ENCODE measurements at regions not wholly inside any gene's neighbourhood (a gene's known extent, or its start where the extent isn't known, plus 50 kb on each side); places are given as distances from the start of the nearest gene placed in this dataset.

GRCh38 chr7:85564861-85565260 lies 378.0 kb upstream of the SEMA3D start:
- Histone ChIP-seq H3K27me3 (ENCODE audit: insufficient read depth, insufficient read length) (no peaks in the 10 kb centered on the region), H3K9ac (ENCODE audit: insufficient read length, low read depth) (no peak overlapping the region), H3K9me3 (ENCODE audit: insufficient read depth, low read length) (no peaks in the 10 kb centered on the region), H3K4me1 (ENCODE audit: insufficient read depth, insufficient read length) (no peaks in the 10 kb centered on the region), H3K4me3 (ENCODE audit: insufficient read length, low read depth) (no peak overlapping the region), H3K36me3 (ENCODE audit: insufficient read depth, insufficient read length, low read length) (no peaks in the 10 kb centered on the region)
- DNase-seq (ENCODE audit: low read depth, low spot score) = no peak
- TF ChIP-seq SUZ12 (IDR thresholded peaks at IDR 0.05; ENCODE audit: extremely low read depth, insufficient read depth, insufficient read length) (no peak), YY1 (IDR thresholded peaks at IDR 0.05; ENCODE audit: insufficient read depth, insufficient read length) (no peak), ZNF274 (IDR thresholded peaks at IDR 0.05; ENCODE audit: low read depth, low read length) (no peak)

DNA sequence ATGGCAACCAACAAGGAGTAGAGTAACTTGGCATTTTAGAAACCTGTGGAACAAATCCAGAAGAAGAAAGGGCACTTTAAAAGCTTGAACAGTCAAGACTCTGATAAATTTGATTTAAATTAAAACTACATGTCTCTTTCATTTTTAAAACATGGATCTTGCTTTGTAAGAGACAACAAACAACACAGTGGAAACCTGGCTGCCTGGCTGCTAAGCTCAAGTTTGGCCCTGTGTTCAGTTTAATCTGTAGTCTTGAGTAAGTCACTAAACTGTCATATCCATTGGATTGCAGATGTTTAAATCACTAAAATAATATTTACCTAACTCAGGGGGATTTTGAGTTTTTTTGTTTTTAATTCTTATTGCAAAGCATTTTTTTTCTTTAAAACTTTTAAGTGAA lies 374.9 kb upstream of the SEMA3D start:
- H3K9ac ChIP-seq (ENCODE audit: insufficient read length, low read depth) = no peak overlapping the region
- H3K4me3 ChIP-seq (ENCODE audit: insufficient read length, low read depth) = no peak overlapping the region
- no peaks in the 10 kb centered on the region for H3K4me1 ChIP-seq (ENCODE audit: insufficient read depth, insufficient read length)
- H3K36me3 ChIP-seq (ENCODE audit: insufficient read depth, insufficient read length, low read length) = no peaks in the 10 kb centered on the region
- H3K9me3 ChIP-seq (ENCODE audit: insufficient read depth, low read length) = no peaks in the 10 kb centered on the region
- H3K27me3 ChIP-seq (ENCODE audit: insufficient read depth, insufficient read length) = no peaks in the 10 kb centered on the region
- TF ChIP-seq SUZ12 (IDR thresholded peaks at IDR 0.05; ENCODE audit: extremely low read depth, insufficient read depth, insufficient read length) = no peak
- no peak for TF ChIP-seq ZNF274 (IDR thresholded peaks at IDR 0.05; ENCODE audit: low read depth, low read length)
- no peak for TF ChIP-seq YY1 (IDR thresholded peaks at IDR 0.05; ENCODE audit: insufficient read depth, insufficient read length)
- no peak for DNase-seq (ENCODE audit: low read depth, low spot score)

DNA sequence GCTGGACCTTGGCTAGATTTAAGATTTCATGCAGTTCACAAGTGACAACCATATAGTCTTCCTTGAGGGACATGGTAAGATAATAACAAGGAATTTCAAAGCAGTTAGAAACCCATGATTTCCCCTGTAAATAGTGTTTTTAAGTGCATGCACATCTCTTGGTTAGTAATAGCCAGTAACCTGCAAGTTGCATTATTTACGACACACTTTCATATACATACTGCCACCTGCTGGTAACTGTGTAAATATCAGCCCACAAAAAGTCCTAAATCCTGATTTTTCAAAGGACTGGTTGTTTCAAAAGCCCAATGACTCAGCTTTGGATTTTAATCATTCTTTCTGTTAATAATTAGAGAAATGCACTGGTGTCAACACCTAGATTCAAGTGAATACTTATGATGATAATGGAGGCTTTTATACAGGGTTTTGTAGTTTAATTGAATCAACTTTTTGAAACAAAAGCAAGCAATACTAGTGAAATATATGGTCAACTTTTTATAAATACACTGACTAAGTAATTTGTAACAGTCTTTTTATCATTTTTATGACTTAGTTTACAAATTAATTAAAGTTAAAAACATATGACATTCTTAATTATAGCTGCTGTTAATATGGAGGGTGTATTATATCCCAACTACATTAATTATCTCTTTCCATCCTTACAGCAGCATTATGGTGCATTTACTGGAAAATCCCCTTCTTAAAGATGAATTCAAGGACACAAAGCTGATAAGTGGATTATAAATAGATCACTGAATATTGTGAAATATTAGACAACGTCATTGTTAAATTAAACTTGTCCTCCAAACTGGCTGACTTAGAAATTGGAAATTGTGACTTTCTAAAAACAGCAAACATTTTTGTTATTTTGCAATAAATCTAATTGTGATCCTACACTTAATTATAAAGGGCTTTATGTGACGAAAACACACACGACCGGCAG lies 367.7 kb upstream of the SEMA3D start:
- Histone ChIP-seq H3K4me1 (ENCODE audit: insufficient read depth, insufficient read length) (no peaks in the 10 kb centered on the region), H3K4me3 (ENCODE audit: insufficient read length, low read depth) (no peak overlapping the region), H3K9me3 (ENCODE audit: insufficient read depth, low read length) (no peaks in the 10 kb centered on the region), H3K27me3 (ENCODE audit: insufficient read depth, insufficient read length) (no peaks in the 10 kb centered on the region), H3K36me3 (ENCODE audit: insufficient read depth, insufficient read length, low read length) (no peaks in the 10 kb centered on the region), H3K9ac (ENCODE audit: insufficient read length, low read depth) (no peak overlapping the region)
- peak; percentile 33 for DNase-seq (ENCODE audit: low read depth, low spot score)
- TF ChIP-seq ZNF274 (IDR thresholded peaks at IDR 0.05; ENCODE audit: low read depth, low read length) (no peak), SUZ12 (IDR thresholded peaks at IDR 0.05; ENCODE audit: extremely low read depth, insufficient read depth, insufficient read length) (no peak), YY1 (IDR thresholded peaks at IDR 0.05; ENCODE audit: insufficient read depth, insufficient read length) (no peak)

DNA sequence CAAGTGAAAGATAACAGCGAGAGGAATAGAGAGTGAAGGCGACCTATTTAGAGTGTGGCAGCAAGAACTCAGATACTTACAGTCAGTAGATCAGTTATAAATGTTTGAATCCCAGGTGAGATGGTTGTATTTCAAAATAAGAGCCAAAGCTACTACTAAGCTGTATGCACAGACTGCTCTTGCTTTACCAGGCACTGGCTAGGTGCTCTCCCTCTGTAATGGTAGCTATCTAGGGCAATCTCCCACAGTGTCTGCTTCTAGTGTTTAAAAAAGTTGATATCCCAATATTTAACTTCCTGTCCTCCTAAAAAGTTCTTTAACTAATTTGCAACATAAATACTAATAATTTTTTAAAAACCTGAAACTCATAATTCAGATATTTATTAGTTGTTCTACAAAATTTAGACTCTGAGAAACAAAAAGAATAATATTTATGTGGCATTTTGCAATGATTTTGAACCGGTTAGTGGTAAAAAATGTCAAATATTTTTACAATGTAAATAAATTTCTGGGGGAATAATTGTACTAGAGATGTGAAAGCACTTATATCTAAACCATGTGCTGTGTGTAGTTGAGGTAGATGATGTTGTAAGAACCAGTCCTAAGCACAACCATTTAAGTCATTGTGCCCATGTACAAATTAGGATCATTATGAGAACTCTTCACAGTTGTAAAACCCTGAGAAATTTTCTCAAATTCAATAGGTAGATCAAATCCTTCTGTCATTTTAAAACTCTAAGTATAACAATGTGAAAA lies 349.3 kb upstream of the SEMA3D start:
- Histone ChIP-seq H3K27me3 (ENCODE audit: insufficient read depth, insufficient read length) (no peaks in the 10 kb centered on the region), H3K36me3 (ENCODE audit: insufficient read depth, insufficient read length, low read length) (no peaks in the 10 kb centered on the region), H3K4me1 (ENCODE audit: insufficient read depth, insufficient read length) (no peaks in the 10 kb centered on the region), H3K4me3 (ENCODE audit: insufficient read length, low read depth) (no peak overlapping the region), H3K9ac (ENCODE audit: insufficient read length, low read depth) (no peak overlapping the region), H3K9me3 (ENCODE audit: insufficient read depth, low read length) (no peaks in the 10 kb centered on the region)
- DNase-seq (ENCODE audit: low read depth, low spot score) = no peak
- TF ChIP-seq YY1 (IDR thresholded peaks at IDR 0.05; ENCODE audit: insufficient read depth, insufficient read length) (no peak), ZNF274 (IDR thresholded peaks at IDR 0.05; ENCODE audit: low read depth, low read length) (no peak), SUZ12 (IDR thresholded peaks at IDR 0.05; ENCODE audit: extremely low read depth, insufficient read depth, insufficient read length) (no peak)

DNA sequence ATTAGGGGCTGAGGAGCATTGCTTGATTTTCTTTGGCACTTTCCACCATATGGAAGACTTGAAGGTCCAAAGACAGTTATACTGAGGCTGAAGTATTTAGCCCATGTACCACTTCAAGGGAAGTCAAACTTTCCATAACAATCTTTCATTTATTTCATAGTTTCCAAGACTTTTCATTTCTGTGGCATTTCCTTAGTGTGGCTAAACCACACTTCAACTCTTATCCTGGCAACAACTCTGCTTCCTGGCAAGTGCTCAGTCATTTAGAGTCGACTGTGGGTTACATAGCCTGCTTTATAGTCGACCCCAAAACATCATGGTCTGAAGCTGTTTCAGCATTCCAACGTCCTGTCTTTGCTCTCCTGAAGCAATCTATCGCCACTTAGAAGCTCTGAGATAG lies 343.0 kb upstream of the SEMA3D start:
- Histone ChIP-seq H3K27me3 (ENCODE audit: insufficient read depth, insufficient read length) (no peaks in the 10 kb centered on the region), H3K9ac (ENCODE audit: insufficient read length, low read depth) (no peak overlapping the region), H3K4me1 (ENCODE audit: insufficient read depth, insufficient read length) (no peaks in the 10 kb centered on the region), H3K4me3 (ENCODE audit: insufficient read length, low read depth) (no peak overlapping the region), H3K36me3 (ENCODE audit: insufficient read depth, insufficient read length, low read length) (no peaks in the 10 kb centered on the region), H3K9me3 (ENCODE audit: insufficient read depth, low read length) (no peaks in the 10 kb centered on the region)
- DNase-seq (ENCODE audit: low read depth, low spot score) = no peak
- TF ChIP-seq SUZ12 (IDR thresholded peaks at IDR 0.05; ENCODE audit: extremely low read depth, insufficient read depth, insufficient read length) (no peak), ZNF274 (IDR thresholded peaks at IDR 0.05; ENCODE audit: low read depth, low read length) (no peak)

DNA sequence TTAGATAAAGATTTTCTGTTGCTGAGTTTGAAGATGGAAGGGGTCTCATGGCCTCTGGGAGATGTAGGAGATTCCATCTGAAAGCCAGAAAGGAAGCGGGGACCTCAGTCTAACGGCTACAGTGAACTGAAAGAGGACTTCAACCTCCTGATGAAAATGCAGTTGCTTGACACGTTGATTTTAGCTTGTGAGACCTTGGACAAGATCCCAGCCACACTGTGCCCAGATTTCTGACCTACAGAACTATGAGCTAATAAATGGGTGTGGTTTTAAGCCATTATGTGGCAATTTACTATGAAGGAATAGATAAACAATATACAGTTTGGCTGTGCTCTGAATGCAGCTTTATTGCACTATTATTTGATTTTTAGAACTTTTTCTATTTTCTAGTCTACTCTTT lies 342.3 kb upstream of the SEMA3D start:
- no peak for DNase-seq (ENCODE audit: low read depth, low spot score)

GRCh38 chr7:85528581-85528980 lies 341.7 kb upstream of the SEMA3D start:
- no peak for DNase-seq (ENCODE audit: low read depth, low spot score)
- no peak overlapping the region for H3K9ac ChIP-seq (ENCODE audit: insufficient read length, low read depth)
- no peaks in the 10 kb centered on the region for H3K4me1 ChIP-seq (ENCODE audit: insufficient read depth, insufficient read length)
- TF ChIP-seq SUZ12 (IDR thresholded peaks at IDR 0.05; ENCODE audit: extremely low read depth, insufficient read depth, insufficient read length) = no peak
- no peak for TF ChIP-seq YY1 (IDR thresholded peaks at IDR 0.05; ENCODE audit: insufficient read depth, insufficient read length)
- TF ChIP-seq ZNF274 (IDR thresholded peaks at IDR 0.05; ENCODE audit: low read depth, low read length) = no peak
- no peak overlapping the region for H3K4me3 ChIP-seq (ENCODE audit: insufficient read length, low read depth)
- no peaks in the 10 kb centered on the region for H3K36me3 ChIP-seq (ENCODE audit: insufficient read depth, insufficient read length, low read length)
- H3K9me3 ChIP-seq (ENCODE audit: insufficient read depth, low read length) = no peaks in the 10 kb centered on the region
- no peaks in the 10 kb centered on the region for H3K27me3 ChIP-seq (ENCODE audit: insufficient read depth, insufficient read length)

More for the DNA sequence above, 342.3 kb upstream of the SEMA3D start:
- TF ChIP-seq ZNF274 (IDR thresholded peaks at IDR 0.05; ENCODE audit: low read depth, low read length) (no peak), YY1 (IDR thresholded peaks at IDR 0.05; ENCODE audit: insufficient read depth, insufficient read length) (no peak)
- Histone ChIP-seq H3K4me1 (ENCODE audit: insufficient read depth, insufficient read length) (no peaks in the 10 kb centered on the region), H3K4me3 (ENCODE audit: insufficient read length, low read depth) (no peak overlapping the region), H3K9me3 (ENCODE audit: insufficient read depth, low read length) (no peaks in the 10 kb centered on the region), H3K27me3 (ENCODE audit: insufficient read depth, insufficient read length) (no peaks in the 10 kb centered on the region), H3K36me3 (ENCODE audit: insufficient read depth, insufficient read length, low read length) (no peaks in the 10 kb centered on the region), H3K9ac (ENCODE audit: insufficient read length, low read depth) (no peak overlapping the region)
